Liver (tissue), 8 donors: ENCODE measurements at regions not wholly inside any gene's neighbourhood (a gene's known extent, or its start where the extent isn't known, plus 50 kb on each side); places are given as distances from the start of the nearest gene placed in this dataset.

ENCODE experiments used
- DNase-seq: peaks from one replicate; pipeline ENCODE4 v3.0.0-alpha.2; 2017; ENCODE audit warnings: low spot score
- H3K27ac ChIP-seq, 2 donors: one replicate each; pipeline ENCODE4 v1.7.0; 2013; ENCODE audit warnings: inconsistent platforms in 2 of 2, low read length in 2 of 2, control low read depth in 1 of 2, low read depth in 1 of 2, mild to moderate bottlenecking in 1 of 2
- H3K27me3 ChIP-seq, 4 donors: one replicate each; pipeline versions ENCODE4 v1.6.1 to v1.7.0; 2013; ENCODE audit warnings: low read length in 3 of 4, inconsistent platforms in 1 of 4, mild to moderate bottlenecking in 1 of 4, moderate library complexity in 1 of 4; ENCODE audit not compliant: control insufficient read depth in 4 of 4, insufficient read depth in 4 of 4
- H3K36me3 ChIP-seq, 4 donors: one replicate each; pipeline versions ENCODE4 v1.6.1 to v1.7.0; 2013; ENCODE audit warnings: low read length in 3 of 4, mild to moderate bottlenecking in 3 of 4, low read depth in 1 of 4, moderate library complexity in 1 of 4; ENCODE audit not compliant: control insufficient read depth in 4 of 4, insufficient read depth in 3 of 4
- H3K4me1 ChIP-seq, 4 donors: one replicate each; pipeline versions ENCODE4 v1.6.1 to v1.7.0; 2013; ENCODE audit warnings: low read length in 3 of 4, mild to moderate bottlenecking in 3 of 4, moderate library complexity in 1 of 4; ENCODE audit not compliant: control insufficient read depth in 4 of 4, insufficient read depth in 4 of 4
- H3K4me3 ChIP-seq, 3 donors: one replicate each; pipeline versions ENCODE4 v1.6.1 to v1.7.0; 2013; ENCODE audit warnings: low read length in 3 of 3, control low read depth in 1 of 3, low read depth in 1 of 3, mild to moderate bottlenecking in 1 of 3
- H3K9ac ChIP-seq, 2 donors: one replicate each; pipeline ENCODE4 v1.7.0; 2013; ENCODE audit warnings: low read length in 2 of 2, mild to moderate bottlenecking in 2 of 2, moderate library complexity in 2 of 2, control low read depth in 1 of 2, low read depth in 1 of 2
- H3K9me3 ChIP-seq, 4 donors: one replicate each; pipeline versions ENCODE4 v1.6.1 to v1.7.0; 2013; ENCODE audit warnings: low read length in 3 of 4; ENCODE audit not compliant: control insufficient read depth in 4 of 4
- ATF3 ChIP-seq: IDR thresholded peaks from 2 replicates; pipeline ENCODE4 v1.6.1; 2016; ENCODE audit warnings: antibody characterized with exemption
- CTCF ChIP-seq: fragments of 150-350 bp; IDR thresholded peaks from 2 replicates; pipeline ENCODE4 v1.5.1; 2017; ENCODE audit warnings: improper control_type of control experiment, low read depth, low read length; ENCODE audit not compliant: missing input control
- EGR1 ChIP-seq, 2 donors: IDR thresholded peaks; 2 replicates each; pipeline ENCODE4 v1.6.1; 2016 to 2018; ENCODE audit warnings: antibody characterized with exemption in 2 of 2, low read depth in 2 of 2
- FOXA1 ChIP-seq: IDR thresholded peaks from 2 replicates; pipeline ENCODE4 v1.6.1; 2016; ENCODE audit warnings: antibody characterized with exemption
- FOXA2 ChIP-seq: IDR thresholded peaks from 2 replicates; pipeline ENCODE4 v1.6.1; 2016; ENCODE audit warnings: antibody characterized with exemption
- GABPA ChIP-seq, 2 donors: IDR thresholded peaks in 1 of 2; conservative IDR thresholded peaks in 1 of 2; 2 replicates each; pipeline ENCODE4 v1.6.1; 2016; ENCODE audit warnings: antibody characterized with exemption in 2 of 2, mild to moderate bottlenecking in 1 of 2, moderate library complexity in 1 of 2
- HNF4A ChIP-seq, 2 donors: conservative IDR thresholded peaks; 2 replicates each; pipeline ENCODE4 v1.6.1; 2016; ENCODE audit warnings: antibody characterized with exemption in 2 of 2, mild to moderate bottlenecking in 2 of 2
- JUND ChIP-seq, 2 donors: IDR thresholded peaks; 2 replicates each; pipeline ENCODE4 v1.6.1; 2016; ENCODE audit warnings: antibody characterized with exemption in 2 of 2
- MAX ChIP-seq: IDR thresholded peaks from 2 replicates; pipeline ENCODE4 v1.6.1; 2016; ENCODE audit warnings: antibody characterized with exemption
- NR2F2 ChIP-seq: IDR thresholded peaks from 2 replicates; pipeline ENCODE4 v1.6.1; 2016; ENCODE audit warnings: antibody characterized with exemption
- RAD21 ChIP-seq, 2 donors: IDR thresholded peaks; 2 replicates each; pipeline ENCODE4 v1.6.1; 2016; ENCODE audit warnings: antibody characterized with exemption in 2 of 2, mild to moderate bottlenecking in 2 of 2
- REST ChIP-seq: IDR thresholded peaks from 2 replicates; pipeline ENCODE4 v1.6.1; 2016; ENCODE audit warnings: antibody characterized with exemption, mild to moderate bottlenecking
- RXRA ChIP-seq, 2 donors: IDR thresholded peaks; 2 replicates each; pipeline ENCODE4 v1.6.1; 2017 to 2018; ENCODE audit warnings: antibody characterized with exemption in 2 of 2, mild to moderate bottlenecking in 1 of 2
- SP1 ChIP-seq: IDR thresholded peaks from 2 replicates; pipeline ENCODE4 v1.6.1; 2018; ENCODE audit warnings: antibody characterized with exemption, mild to moderate bottlenecking
- YY1 ChIP-seq: IDR thresholded peaks from 2 replicates; pipeline ENCODE4 v1.6.1; 2016; ENCODE audit warnings: antibody characterized with exemption, mild to moderate bottlenecking
- ZBTB33 ChIP-seq: IDR thresholded peaks from 2 replicates; pipeline ENCODE4 v1.6.1; 2016; ENCODE audit warnings: antibody characterized with exemption
- WGBS: extraction: QIAGEN DNeasy Blood & Tissue Kit; methylation state at CpG from one replicate; pipeline ENCODE4 v1.1.7; 2013; 5-methylcytosine and 5-hydroxymethylcytosine counted together
- donor health status: healthy.
- donor health status: healthy.
- donor health status: healthy.
- donor health status: healthy.
- donor health status: healthy.

GRCh38 chr2:147578529-147578928, 266.3 kb upstream of the ACVR2A start (continued):
- no peak for TF ChIP-seq CTCF
- no peak for TF ChIP-seq NR2F2
- TF ChIP-seq MAX, result no peak

GRCh38 chr2:147577998-147578380, 266.8 kb upstream of the ACVR2A start:
- TF ChIP-seq SP1 (no peak), RAD21 (IDR thresholded peaks at IDR 0.05) (no peak), FOXA1 (no peak), FOXA2 (no peak), NR2F2 (no peak), GABPA (IDR thresholded peaks at IDR 0.05 in 1 of 2, conservative IDR thresholded peaks at IDR 0.05 in 1 of 2) (no peak), HNF4A (conservative IDR thresholded peaks at IDR 0.05) (no peak), YY1 (no peak), ATF3 (no peak), JUND (IDR thresholded peaks at IDR 0.05) (no peak), RXRA (IDR thresholded peaks at IDR 0.05) (no peak), REST (no peak), ZBTB33 (no peak), CTCF (no peak), EGR1 (IDR thresholded peaks at IDR 0.05; ENCODE audit: low read depth in 2 of 2) (no peak)
- peaks cover 0 to 2% (median 0%) of the 10 kb centered on the region in 4 donors for H3K9me3 ChIP-seq
- H3K9ac ChIP-seq, result no peak overlapping the region
- 92% methylated on average over 2 of the region's 2 CpGs for WGBS
- no peak overlapping the region for H3K27ac ChIP-seq
- no peaks in the 10 kb centered on the region for H3K27me3 ChIP-seq
- peaks cover 0 to 5% (median 2%) of the 10 kb centered on the region in 4 donors for H3K4me1 ChIP-seq
- no peaks in the 10 kb centered on the region for H3K36me3 ChIP-seq
- H3K4me3 ChIP-seq, result no peak overlapping the region
- DNase-seq, result no peak
